WTC11 (cell line): ENCODE measurements at regions not wholly inside any gene's neighbourhood (a gene's known extent, or its start where the extent isn't known, plus 50 kb on each side); places are given as distances from the start of the nearest gene placed in this dataset.

ENCODE experiments used
- CTCF ChIP-seq: fragments of 200-600 bp; IDR thresholded peaks from 2 replicates; pipeline ENCODE4 v1.8.0; 2022; ENCODE audit warnings: antibody characterized with exemption
- FOXP1 ChIP-seq: sonication (generic); formaldehyde crosslinking; IDR thresholded peaks from 2 replicates; pipeline ENCODE4 v1.8.0; 2022; ENCODE audit warnings: missing genetic modification reagents, mild to moderate bottlenecking, moderate library complexity, borderline replicate concordance
- ZNF138 ChIP-seq: sonication (generic); formaldehyde crosslinking; conservative IDR thresholded peaks from 2 replicates; pipeline ENCODE4 v1.8.1; 2022; ENCODE audit warnings: mild to moderate bottlenecking, moderate library complexity, missing genetic modification reagents
- TF ChIP-seq, protein P1 (sequence below): sonication (generic); formaldehyde crosslinking; IDR thresholded peaks from 2 replicates; pipeline ENCODE4 v1.8.1; 2022; ENCODE audit warnings: low read depth, missing genetic modification reagents, borderline replicate concordance
- TF ChIP-seq, protein P2 (sequence below): sonication (generic); formaldehyde crosslinking; IDR thresholded peaks from 2 replicates; pipeline ENCODE4 v1.8.1; 2023; ENCODE audit warnings: mild to moderate bottlenecking, moderate library complexity, missing genetic modification reagents

- TF ChIP-seq CTCF (no peak), ZNF138 (CRISPR knock-in tag) (no peak), FOXP1 (no peak)
- TF ChIP-seq, protein P1, sequence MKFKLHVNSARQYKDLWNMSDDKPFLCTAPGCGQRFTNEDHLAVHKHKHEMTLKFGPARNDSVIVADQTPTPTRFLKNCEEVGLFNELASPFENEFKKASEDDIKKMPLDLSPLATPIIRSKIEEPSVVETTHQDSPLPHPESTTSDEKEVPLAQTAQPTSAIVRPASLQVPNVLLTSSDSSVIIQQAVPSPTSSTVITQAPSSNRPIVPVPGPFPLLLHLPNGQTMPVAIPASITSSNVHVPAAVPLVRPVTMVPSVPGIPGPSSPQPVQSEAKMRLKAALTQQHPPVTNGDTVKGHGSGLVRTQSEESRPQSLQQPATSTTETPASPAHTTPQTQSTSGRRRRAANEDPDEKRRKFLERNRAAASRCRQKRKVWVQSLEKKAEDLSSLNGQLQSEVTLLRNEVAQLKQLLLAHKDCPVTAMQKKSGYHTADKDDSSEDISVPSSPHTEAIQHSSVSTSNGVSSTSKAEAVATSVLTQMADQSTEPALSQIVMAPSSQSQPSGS (CRISPR knock-in tag), result no peak
- TF ChIP-seq, protein P2, sequence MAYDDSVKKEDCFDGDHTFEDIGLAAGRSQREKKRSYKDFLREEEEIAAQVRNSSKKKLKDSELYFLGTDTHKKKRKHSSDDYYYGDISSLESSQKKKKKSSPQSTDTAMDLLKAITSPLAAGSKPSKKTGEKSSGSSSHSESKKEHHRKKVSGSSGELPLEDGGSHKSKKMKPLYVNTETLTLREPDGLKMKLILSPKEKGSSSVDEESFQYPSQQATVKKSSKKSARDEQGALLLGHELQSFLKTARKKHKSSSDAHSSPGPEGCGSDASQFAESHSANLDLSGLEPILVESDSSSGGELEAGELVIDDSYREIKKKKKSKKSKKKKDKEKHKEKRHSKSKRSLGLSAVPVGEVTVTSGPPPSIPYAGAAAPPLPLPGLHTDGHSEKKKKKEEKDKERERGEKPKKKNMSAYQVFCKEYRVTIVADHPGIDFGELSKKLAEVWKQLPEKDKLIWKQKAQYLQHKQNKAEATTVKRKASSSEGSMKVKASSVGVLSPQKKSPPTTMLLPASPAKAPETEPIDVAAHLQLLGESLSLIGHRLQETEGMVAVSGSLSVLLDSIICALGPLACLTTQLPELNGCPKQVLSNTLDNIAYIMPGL (CRISPR knock-in tag), result no peak
These were observed 557.5 kb downstream of the DSC3 start for GRCh38 chr18:30485078-30485477.
